H1 (cell line): ENCODE measurements at regions not wholly inside any gene's neighbourhood (a gene's known extent, or its start where the extent isn't known, plus 50 kb on each side); places are given as distances from the start of the nearest gene placed in this dataset.

Experiments used
- CTCF ChIA-PET: fragments of 300-600 bp; sonication (Branson Sonifier 250); formaldehyde crosslinking; loops from one replicate; lab custom pipeline; 2021; ENCODE audit not compliant: partially characterized antibody; lab: Charles Lee
- POLR2A ChIA-PET: fragments of 300-600 bp; sonication (Branson Sonifier 250); formaldehyde crosslinking; loops from one replicate; lab custom pipeline; 2021; ENCODE audit warnings: inconsistent platforms; ENCODE audit not compliant: partially characterized antibody; lab: Charles Lee
- DNase-seq, 2 experiments: peaks; one replicate each; pipeline versions ENCODE4 v3.0.0 to v3.0.0-alpha.2; 2010 to 2022; ENCODE audit warnings: low spot score in 2 of 2, low read depth in 1 of 2, mixed read lengths in 1 of 2
- FAIRE-seq: peaks from 2 replicates; lab custom pipeline; 2011; peaks lifted over from hg19 to GRCh38; lab: Jason Lieb, UNC
- H2AFZ ChIP-seq: 2 replicates; pipeline ENCODE4 v1.8.1; 2012; ENCODE audit warnings: low read length, inconsistent platforms
- H2AK5ac ChIP-seq: 2 replicates; pipeline ENCODE4 v1.6.1; 2013; ENCODE audit warnings: low read depth, low read length
- H2BK120ac ChIP-seq: replicated peaks from 2 replicates; pipeline ENCODE3; 2013; ENCODE audit warnings: low read depth, low read length, inconsistent platforms
- H2BK12ac ChIP-seq: 2 replicates; pipeline ENCODE4 v1.6.1; 2013; ENCODE audit warnings: low read depth, low read length
- H2BK15ac ChIP-seq: 2 replicates; pipeline ENCODE4 v1.6.1; 2013; ENCODE audit warnings: low read length
- H2BK20ac ChIP-seq: 2 replicates; pipeline ENCODE4 v1.6.1; 2013; ENCODE audit warnings: low read length
- H2BK5ac ChIP-seq: 2 replicates; pipeline ENCODE4 v1.6.1; 2013; ENCODE audit warnings: low read depth, low read length
- H3K14ac ChIP-seq: 2 replicates; pipeline ENCODE4 v1.6.1; 2013; ENCODE audit warnings: inconsistent platforms; ENCODE audit not compliant: insufficient read length
- H3K18ac ChIP-seq: 2 replicates; pipeline ENCODE4 v1.6.1; 2013; ENCODE audit warnings: low read length; ENCODE audit errors: extremely low read depth
- H3K23ac ChIP-seq: 2 replicates; pipeline ENCODE4 v1.6.1; 2013; ENCODE audit warnings: inconsistent platforms; ENCODE audit not compliant: insufficient read length
- H3K23me2 ChIP-seq: 2 replicates; pipeline ENCODE4 v1.6.1; 2013; ENCODE audit warnings: low read depth, low read length
- H3K27ac ChIP-seq: 2 replicates; pipeline ENCODE4 v1.6.1; 2011; ENCODE audit warnings: low read depth, low read length, inconsistent platforms
- H3K27me3 ChIP-seq, 4 experiments: replicated peaks in 1 of 4; 1 replicate in 1 of 4; 2 replicates in 3 of 4; pipeline versions ENCODE4 v1.6.1 to v1.8.1; 2011 to 2013; ENCODE audit warnings: low read length in 3 of 4, mild to moderate bottlenecking in 3 of 4, inconsistent platforms in 2 of 4, mixed read lengths in 2 of 4, moderate library complexity in 1 of 4; ENCODE audit not compliant: control insufficient read depth in 3 of 4, insufficient read depth in 3 of 4; ENCODE audit errors: extremely low read depth in 1 of 4
- H3K36me3 ChIP-seq, 4 experiments: 2 replicates each; pipeline versions ENCODE4 v1.6.1 to v1.8.1; 2011 to 2013; ENCODE audit warnings: mild to moderate bottlenecking in 4 of 4, low read length in 3 of 4, moderate library complexity in 2 of 4, control low read depth in 1 of 4, inconsistent platforms in 1 of 4; ENCODE audit not compliant: insufficient read depth in 4 of 4, control insufficient read depth in 2 of 4
- H3K4ac ChIP-seq: replicated peaks from 2 replicates; pipeline ENCODE3; 2013; ENCODE audit warnings: low read length, low read depth, mixed read lengths, inconsistent platforms; ENCODE audit not compliant: insufficient read length
- H3K4me1 ChIP-seq, 4 experiments: replicated peaks in 1 of 4; 1 replicate in 1 of 4; 2 replicates in 3 of 4; pipeline versions ENCODE4 v1.6.1 to v1.8.1; 2011 to 2013; ENCODE audit warnings: low read length in 3 of 4, inconsistent platforms in 2 of 4, mixed read lengths in 1 of 4; ENCODE audit not compliant: insufficient read depth in 4 of 4, control insufficient read depth in 3 of 4
- H3K4me2 ChIP-seq, 2 experiments: 2 replicates each; pipeline versions ENCODE4 v1.6.1 to v1.8.1; 2011 to 2013; ENCODE audit warnings: low read depth in 2 of 2, low read length in 2 of 2, control low read depth in 1 of 2, inconsistent platforms in 1 of 2, mild to moderate bottlenecking in 1 of 2; ENCODE audit not compliant: insufficient read depth in 1 of 2
- H3K4me3 ChIP-seq, 4 experiments: fragments of 200-600, 300-600 bp in 1 of 4; sonication (generic), shearing (Covaris generic), sonication (Bioruptor Twin) in 1 of 4; 2 replicates each; pipeline versions ENCODE4 v1.5.1 to v1.8.1; 2011 to 2016; ENCODE audit warnings: low read length in 4 of 4, low read depth in 3 of 4, control low read depth in 2 of 4, inconsistent platforms in 2 of 4, mild to moderate bottlenecking in 2 of 4, mixed read lengths in 1 of 4, moderate library complexity in 1 of 4; ENCODE audit not compliant: insufficient read depth in 2 of 4; ENCODE audit errors: extremely low read depth in 1 of 4
- H3K56ac ChIP-seq: replicated peaks from 2 replicates; pipeline ENCODE3; 2013; ENCODE audit warnings: low read depth, mild to moderate bottlenecking, mixed read lengths, low read length, inconsistent platforms; ENCODE audit not compliant: insufficient read length
- H3K79me1 ChIP-seq: 2 replicates; pipeline ENCODE4 v1.6.1; 2013; ENCODE audit warnings: low read depth, low read length, control low read depth
- H3K79me2 ChIP-seq, 2 experiments: 2 replicates each; pipeline versions ENCODE4 v1.6.1 to v1.8.1; 2012 to 2013; ENCODE audit warnings: low read length in 2 of 2, mild to moderate bottlenecking in 2 of 2, inconsistent platforms in 1 of 2; ENCODE audit not compliant: insufficient read depth in 2 of 2, control insufficient read depth in 1 of 2
- H3K9ac ChIP-seq, 4 experiments: replicated peaks in 1 of 4; 1 replicate in 1 of 4; 2 replicates in 3 of 4; pipeline versions ENCODE4 v1.6.1 to v1.8.1; 2011 to 2013; ENCODE audit warnings: low read depth in 3 of 4, low read length in 3 of 4, control low read depth in 2 of 4, mild to moderate bottlenecking in 2 of 4, moderate library complexity in 2 of 4, inconsistent platforms in 1 of 4; ENCODE audit errors: extremely low read depth in 1 of 4
- H3K9me3 ChIP-seq, 2 experiments: 2 replicates each; pipeline versions ENCODE4 v1.6.1 to v1.8.1; 2012 to 2013; ENCODE audit warnings: mild to moderate bottlenecking in 2 of 2, moderate library complexity in 2 of 2, control low read depth in 1 of 2, inconsistent platforms in 1 of 2, low read depth in 1 of 2, low read length in 1 of 2, mixed read lengths in 1 of 2; ENCODE audit not compliant: insufficient read depth in 2 of 2
- H4K20me1 ChIP-seq, 2 experiments: replicated peaks in 1 of 2; 2 replicates each; pipeline versions ENCODE3 to v1.8.1; 2011 to 2013; ENCODE audit warnings: inconsistent platforms in 2 of 2, low read length in 2 of 2, mild to moderate bottlenecking in 1 of 2; ENCODE audit not compliant: insufficient read depth in 2 of 2, control insufficient read depth in 1 of 2
- H4K5ac ChIP-seq: 2 replicates; pipeline ENCODE4 v1.6.1; 2013; ENCODE audit warnings: low read length, low read depth, mixed read lengths, inconsistent platforms; ENCODE audit not compliant: insufficient read length
- H4K8ac ChIP-seq: 2 replicates; pipeline ENCODE4 v1.8.0; 2013; ENCODE audit warnings: mild to moderate bottlenecking, moderate library complexity, low read length, inconsistent platforms; ENCODE audit not compliant: insufficient read depth; ENCODE audit errors: extremely low read depth
- H4K91ac ChIP-seq: replicated peaks from 2 replicates; pipeline ENCODE3; 2013; ENCODE audit warnings: low read length, mixed read lengths, inconsistent platforms; ENCODE audit not compliant: insufficient read length
- CEBPB ChIP-seq: IDR thresholded peaks from 2 replicates; pipeline ENCODE4 v1.6.1; 2012; ENCODE audit warnings: low read depth, low read length
- NANOG ChIP-seq: IDR thresholded peaks from 2 replicates; pipeline ENCODE4 v1.6.1; 2011; ENCODE audit warnings: low read length, low read depth, mild to moderate bottlenecking, inconsistent platforms; ENCODE audit not compliant: insufficient read depth, poor library complexity, severe bottlenecking
- WGBS, 2 experiments: shearing (Covaris generic) in 1 of 2; methylation state at CpG; one replicate each; pipeline versions ENCODE4 v1.1.6 to v1.1.7; 2013 to 2015; ENCODE audit warnings: low lambda C conversion rate in 2 of 2, mixed read lengths in 2 of 2, inconsistent platforms in 1 of 2, low coverage in 1 of 2, missing lambda C conversion rate in 1 of 2; ENCODE audit not compliant: insufficient replicate concordance in 2 of 2, insufficient coverage in 1 of 2, insufficient read length in 1 of 2; ENCODE audit errors: extremely low coverage in 1 of 2, missing lambda C conversion rate in 1 of 2; 5-methylcytosine and 5-hydroxymethylcytosine counted together

- Histone ChIP-seq H3K4me3 (no peak overlapping the region), H3K4me1 (peaks cover 0 to 5% (median 0%) of the 10 kb centered on the region in 4 experiments; a peak in 1 of 7 replicates), H3K9me3 (no peaks in the 10 kb centered on the region), H2AK5ac (no peak overlapping the region), H2BK12ac (no peak overlapping the region), H3K56ac (no peak overlapping the region), H3K79me2 (no peaks in the 10 kb centered on the region), H3K18ac (no peak overlapping the region), H3K9ac (no peak overlapping the region), H3K23ac (no peak overlapping the region), H4K5ac (no peak overlapping the region), H2BK5ac (no peak overlapping the region), H3K4me2 (no peak overlapping the region; a peak in 1 of 4 replicates), H3K36me3 (no peaks in the 10 kb centered on the region), H2BK15ac (no peak overlapping the region), H3K27ac (no peak overlapping the region), H3K79me1 (no peaks in the 10 kb centered on the region), H4K20me1 (no peaks in the 10 kb centered on the region), H3K14ac (no peak overlapping the region), H2BK20ac (no peak overlapping the region), H3K27me3 (peaks cover 0 to 1% (median 0%) of the 10 kb centered on the region in 4 experiments; a peak in 1 of 7 replicates), H3K23me2 (no peaks in the 10 kb centered on the region), H3K4ac (no peak overlapping the region), H4K91ac (no peak overlapping the region), H4K8ac (no peak overlapping the region), H2BK120ac (no peak overlapping the region), H2AFZ (0 out of 2 replicates have a peak overlapping the region, but pooled peaks have one; percentile 1)
- TF ChIP-seq NANOG (peak; percentile 12), CEBPB (no peak)
- ChIA-PET POLR2A (no interaction called here), CTCF (interaction anchor here (0.6 to 1.4 kb wide), 2 partner anchors 17 to 112 kb away, joined by 5 read pairs; no protein-coding TSS in a partner anchor)
- FAIRE-seq (peak; percentile 74), DNase-seq (peak in 1 of 2 experiments; percentile 10)
- 87% methylated on average over 7 of the region's 7 CpGs; no CpG with 5 or more reads in 1 of the 2 experiments for WGBS, 2 experiments
These were observed 418.1 kb upstream of the ARGLU1 start for GRCh38 chr13:106986033-106986484.
